Stimulated activated naive CD8-positive, alpha-beta T cell treated with anti-CD3 and anti-CD28 coated beads, Interleukin-15, amount 100 ng/mL, for 72 hours (primary cell): ENCODE measurements at regions not wholly inside any gene's neighbourhood (a gene's known extent, or its start where the extent isn't known, plus 50 kb on each side); places are given as distances from the start of the nearest gene placed in this dataset.
"Not testable (repeated sequence)": the region's sequence is repeated elsewhere in the genome, so short reads cannot be mapped to it uniquely, and the experiment has no call there.

Source experiments
- ATAC-seq: fragments of 150-1000 bp; cut with Tn5 transposase; 2 replicates; pipeline ENCODE4 v1.10.0; 2021; ENCODE audit warnings: mild to moderate bottlenecking, moderate library complexity
- DNase-seq, 2 donors: peaks; one replicate each; pipeline ENCODE4 v3.0.0; 2021 to 2022
- H3K27ac Mint-ChIP-seq, 2 donors: one replicate each; pipeline ENCODE4 v1.8.0; 2022; ENCODE audit warnings: mild to moderate bottlenecking in 2 of 2, mixed read lengths in 2 of 2, moderate library complexity in 2 of 2
- H3K27me3 Mint-ChIP-seq: one replicate; pipeline ENCODE4 v1.8.0; 2022; ENCODE audit warnings: mixed read lengths
- H3K4me1 Mint-ChIP-seq: one replicate; pipeline ENCODE4 v1.8.0; 2022; ENCODE audit warnings: mild to moderate bottlenecking, mixed read lengths
- H3K4me3 Mint-ChIP-seq, 2 donors: one replicate each; pipeline ENCODE4 v1.8.0; 2022; ENCODE audit warnings: mild to moderate bottlenecking in 2 of 2, mixed read lengths in 2 of 2, moderate library complexity in 1 of 2
- H3K9me3 Mint-ChIP-seq, 2 donors: one replicate each; pipeline ENCODE4 v1.8.0; 2022; ENCODE audit warnings: mixed read lengths in 2 of 2

DNA sequence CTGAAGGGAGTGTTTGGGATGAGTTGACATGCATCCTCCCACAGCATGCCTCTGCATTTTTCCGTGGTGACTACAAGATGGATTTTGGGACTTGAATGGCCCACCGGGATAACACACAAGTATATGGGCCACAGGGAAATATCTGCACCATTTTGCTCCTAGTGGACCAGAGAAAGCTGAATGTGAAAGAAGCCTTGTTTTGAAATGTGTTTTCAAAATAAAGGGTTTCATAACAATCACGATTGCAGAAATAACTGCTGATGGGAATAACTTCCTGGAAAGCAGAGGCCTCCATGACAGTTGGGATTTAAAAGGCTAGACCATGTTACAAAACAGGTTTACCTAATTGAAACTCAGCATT is 77.5 kb upstream of the PRR23C start:
- H3K9me3 Mint-ChIP-seq, result no peaks in the 10 kb centered on the region
- no peak overlapping the region for H3K27ac Mint-ChIP-seq
- ATAC-seq (no peak), DNase-seq (no peak)
- H3K4me1 Mint-ChIP-seq, result no peaks in the 10 kb centered on the region
- H3K4me3 Mint-ChIP-seq, result no peak overlapping the region
- H3K27me3 Mint-ChIP-seq, result no peaks in the 10 kb centered on the region

DNA sequence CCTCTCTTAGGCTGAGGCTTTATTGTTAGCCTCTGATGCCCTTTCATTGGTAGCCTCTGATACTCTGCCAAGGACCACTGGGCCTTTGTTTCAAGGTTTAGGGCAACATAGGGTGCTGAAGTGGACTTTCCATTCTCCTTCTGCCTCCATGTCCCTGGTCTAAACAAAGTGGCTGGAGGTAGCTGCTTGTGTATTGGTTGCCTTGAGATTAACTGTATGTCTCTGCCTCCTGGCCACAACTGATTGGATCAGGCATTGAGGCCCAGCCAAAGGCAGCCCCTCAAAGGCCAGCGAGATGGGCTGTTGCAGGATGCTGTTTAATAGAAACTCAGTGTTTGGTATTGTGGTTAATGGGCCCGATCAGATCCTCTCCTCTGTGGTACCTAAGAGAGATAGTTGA is 77.9 kb upstream of the PRR23C start:
- H3K4me1 Mint-ChIP-seq, result no peaks in the 10 kb centered on the region
- no peak overlapping the region for H3K27ac Mint-ChIP-seq
- no peak for DNase-seq
- H3K9me3 Mint-ChIP-seq, result no peaks in the 10 kb centered on the region
- no peak for ATAC-seq
- no peaks in the 10 kb centered on the region for H3K27me3 Mint-ChIP-seq
- no peak overlapping the region for H3K4me3 Mint-ChIP-seq

GRCh38 chr3:139123377-139124095 is 78.8 kb upstream of the PRR23C start:
- peaks cover 4% of the 10 kb centered on the region for H3K27me3 Mint-ChIP-seq
- H3K4me3 Mint-ChIP-seq, result no peak overlapping the region
- H3K4me1 Mint-ChIP-seq, result no peaks in the 10 kb centered on the region
- no peak for ATAC-seq
- H3K27ac Mint-ChIP-seq, result no peak overlapping the region
- no peaks in the 10 kb centered on the region for H3K9me3 Mint-ChIP-seq
- no peak for DNase-seq

DNA sequence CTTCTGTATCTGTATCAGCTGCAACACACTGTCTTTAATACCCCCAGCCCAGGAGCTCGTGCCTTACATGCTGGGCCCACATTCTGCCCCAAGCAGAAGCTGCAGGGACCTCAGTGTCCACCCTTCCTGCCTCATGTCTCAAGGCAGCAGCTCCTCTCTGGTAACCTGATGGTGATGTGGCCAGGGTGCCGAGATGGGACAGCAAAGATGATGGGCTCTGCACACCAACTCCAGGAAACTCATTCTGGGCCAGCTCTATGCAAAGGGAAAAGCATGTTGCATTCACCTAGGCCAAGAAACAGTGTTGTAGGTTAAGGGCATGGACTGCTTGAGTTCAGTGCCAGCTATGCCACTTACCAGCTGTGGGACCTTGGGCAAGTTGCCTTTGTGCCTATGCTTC is 79.5 kb upstream of the PRR23C start:
- DNase-seq, result no peak
- H3K4me1 Mint-ChIP-seq, result no peaks in the 10 kb centered on the region
- no peaks in the 10 kb centered on the region for H3K9me3 Mint-ChIP-seq
- H3K4me3 Mint-ChIP-seq, result no peak overlapping the region
- H3K27ac Mint-ChIP-seq, result no peak overlapping the region
- ATAC-seq, result no peak
- H3K27me3 Mint-ChIP-seq, result peaks cover 11% of the 10 kb centered on the region

GRCh38 chr3:139127101-139127500 is 82.4 kb upstream of the PRR23C start:
- DNase-seq (no peak), ATAC-seq (no peak)
- H3K4me3 Mint-ChIP-seq, result no peak overlapping the region

GRCh38 chr3:139127629-139128028 is 82.9 kb upstream of the PRR23C start:
- H3K4me1 Mint-ChIP-seq, result not testable (repeated sequence)
- peaks cover 11% of the 10 kb centered on the region for H3K27me3 Mint-ChIP-seq

More at GRCh38 chr3:139127101-139127500, 82.4 kb upstream of the PRR23C start:
- Mint-ChIP-seq H3K27ac (peak overlapping the region in 1 of 2 donors; percentile 55), H3K9me3 (no peaks in the 10 kb centered on the region), H3K27me3 (peaks cover 11% of the 10 kb centered on the region), H3K4me1 (peaks cover 5% of the 10 kb centered on the region)

DNA sequence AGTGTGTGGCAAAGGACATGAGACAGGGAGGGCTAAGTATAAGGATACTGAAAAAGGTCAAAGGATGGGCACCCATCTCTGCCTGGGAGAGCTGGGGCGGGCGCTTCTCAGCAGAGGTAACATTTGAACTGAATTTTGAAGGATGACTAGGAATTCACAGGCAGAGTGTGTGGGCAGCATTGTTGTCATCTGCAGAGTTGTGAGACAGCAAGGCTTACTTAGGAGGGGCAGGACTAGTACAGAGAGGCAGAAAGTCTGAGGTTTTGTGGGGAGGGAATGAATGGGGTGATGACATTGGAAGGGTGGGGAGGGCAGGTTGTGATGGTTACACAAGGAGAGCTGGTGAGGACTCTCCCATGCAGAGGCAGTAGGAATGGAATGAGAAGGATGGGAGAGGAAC is 84.1 kb upstream of the PRR23C start:
- peaks cover 5% of the 10 kb centered on the region for H3K4me1 Mint-ChIP-seq
- H3K9me3 Mint-ChIP-seq, result no peaks in the 10 kb centered on the region
- peak overlapping the region in 1 of 2 donors; percentile 36 for H3K27ac Mint-ChIP-seq
- peaks cover 11% of the 10 kb centered on the region for H3K27me3 Mint-ChIP-seq
- ATAC-seq, result no peak
- no peak overlapping the region for H3K4me3 Mint-ChIP-seq
- no peak for DNase-seq

More at GRCh38 chr3:139127629-139128028, 82.9 kb upstream of the PRR23C start:
- ATAC-seq, H3K9me3 Mint-ChIP-seq, H3K27ac Mint-ChIP-seq, H3K4me3 Mint-ChIP-seq, DNase-seq: not testable (repeated sequence)

DNA sequence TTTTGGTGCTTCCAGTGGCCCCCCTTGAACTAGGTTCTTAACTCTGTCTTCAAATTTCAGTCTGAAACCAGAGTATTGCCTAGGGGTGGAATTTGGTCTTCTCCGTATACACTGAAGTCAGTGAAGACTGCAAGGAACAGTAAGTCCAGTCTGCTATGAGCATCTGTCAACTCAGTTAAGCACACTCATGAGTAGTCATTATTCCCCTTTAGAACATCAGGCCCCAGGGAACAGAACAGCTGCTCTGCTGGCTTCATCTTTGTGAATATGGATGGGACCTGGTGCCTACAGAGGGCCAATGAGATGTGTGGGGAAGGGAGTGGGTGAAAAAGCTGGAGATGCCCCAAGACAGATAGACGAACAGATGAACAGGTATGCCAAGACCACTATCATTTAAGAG is 85.2 kb upstream of the PRR23C start:
- DNase-seq (no peak), ATAC-seq (no peak)

DNA sequence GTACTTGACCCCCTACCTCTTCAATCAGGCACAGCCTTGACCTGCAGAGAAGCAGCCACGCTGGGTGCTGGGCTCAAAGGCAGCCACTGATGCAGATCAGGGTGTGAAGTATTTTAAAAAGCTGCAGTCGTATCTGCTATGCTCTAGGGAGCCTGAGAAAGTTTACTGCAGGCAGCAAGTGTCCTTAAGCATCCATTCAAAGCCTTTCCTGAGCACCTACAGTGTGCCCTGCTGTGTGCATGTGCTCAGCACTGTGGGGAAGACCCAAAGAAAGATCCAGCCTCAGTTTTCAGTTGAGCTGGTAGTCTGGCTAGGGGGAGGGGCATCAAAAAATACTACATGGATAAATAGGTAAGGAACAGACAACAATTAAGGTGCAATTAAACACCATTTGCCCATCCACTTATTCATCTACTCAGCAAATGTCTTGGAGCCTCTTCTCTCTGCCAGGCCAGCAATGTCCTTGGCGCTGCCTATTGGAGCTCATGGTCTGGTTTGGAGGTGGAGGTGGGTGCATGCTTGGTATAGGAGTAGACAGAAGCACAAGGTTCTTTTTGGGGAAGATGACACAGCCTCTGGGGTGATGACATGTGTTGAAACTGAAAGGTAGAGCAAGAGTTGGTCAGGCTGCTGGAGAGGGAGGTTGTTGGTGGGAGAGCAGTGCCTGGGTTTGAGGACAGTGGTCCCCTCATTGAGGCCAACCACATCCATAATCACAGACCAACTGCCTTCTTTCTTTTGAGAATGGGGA is 85.9 kb upstream of the PRR23C start:
- H3K4me1 Mint-ChIP-seq, result peaks cover 5% of the 10 kb centered on the region
- peak overlapping the region in 1 of 2 donors; percentile 95 for H3K27ac Mint-ChIP-seq
- ATAC-seq (peak; percentile 65), DNase-seq (no peak)
- H3K27me3 Mint-ChIP-seq, result peaks cover 11% of the 10 kb centered on the region
- no peaks in the 10 kb centered on the region for H3K9me3 Mint-ChIP-seq
- H3K4me3 Mint-ChIP-seq, result no peak overlapping the region

More for the DNA sequence above, 85.2 kb upstream of the PRR23C start:
- Mint-ChIP-seq H3K4me3 (no peak overlapping the region), H3K9me3 (no peaks in the 10 kb centered on the region), H3K27me3 (peaks cover 11% of the 10 kb centered on the region), H3K4me1 (peaks cover 5% of the 10 kb centered on the region), H3K27ac (no peak overlapping the region)

- Mint-ChIP-seq H3K9me3 (no peaks in the 10 kb centered on the region), H3K4me3 (no peak overlapping the region), H3K27me3 (peaks cover 11% of the 10 kb centered on the region), H3K4me1 (peaks cover 5% of the 10 kb centered on the region), H3K27ac (peak overlapping the region in 1 of 2 donors; percentile 4)
- DNase-seq (no peak), ATAC-seq (no peak)
Observed at GRCh38 chr3:139131951-139132350, 87.3 kb upstream of the PRR23C start.

DNA sequence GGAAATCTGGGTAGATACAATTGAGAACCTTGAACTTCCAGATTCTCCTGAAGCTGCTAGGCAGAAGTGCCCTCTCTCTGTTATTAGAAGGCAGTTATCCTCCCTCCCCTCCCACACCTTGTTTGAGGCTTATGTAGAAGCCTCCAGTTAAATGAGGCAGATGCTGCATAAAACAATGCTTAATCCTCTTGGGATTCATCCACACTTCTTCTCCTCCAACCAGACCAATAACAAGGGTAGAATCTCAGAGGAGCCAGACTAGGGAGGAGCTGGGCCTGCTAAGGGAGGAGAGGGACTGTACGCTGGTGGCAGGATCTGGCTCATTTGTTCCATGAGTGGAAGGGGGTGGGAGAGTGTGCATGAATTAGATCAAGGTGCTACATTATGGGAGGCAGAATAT is 88.3 kb upstream of the PRR23C start:
- ATAC-seq (no peak), DNase-seq (no peak)
- peaks cover 11% of the 10 kb centered on the region for H3K27me3 Mint-ChIP-seq
- no peaks in the 10 kb centered on the region for H3K9me3 Mint-ChIP-seq
- H3K4me3 Mint-ChIP-seq, result no peak overlapping the region
- no peak overlapping the region for H3K27ac Mint-ChIP-seq
- peaks cover 5% of the 10 kb centered on the region for H3K4me1 Mint-ChIP-seq

DNA sequence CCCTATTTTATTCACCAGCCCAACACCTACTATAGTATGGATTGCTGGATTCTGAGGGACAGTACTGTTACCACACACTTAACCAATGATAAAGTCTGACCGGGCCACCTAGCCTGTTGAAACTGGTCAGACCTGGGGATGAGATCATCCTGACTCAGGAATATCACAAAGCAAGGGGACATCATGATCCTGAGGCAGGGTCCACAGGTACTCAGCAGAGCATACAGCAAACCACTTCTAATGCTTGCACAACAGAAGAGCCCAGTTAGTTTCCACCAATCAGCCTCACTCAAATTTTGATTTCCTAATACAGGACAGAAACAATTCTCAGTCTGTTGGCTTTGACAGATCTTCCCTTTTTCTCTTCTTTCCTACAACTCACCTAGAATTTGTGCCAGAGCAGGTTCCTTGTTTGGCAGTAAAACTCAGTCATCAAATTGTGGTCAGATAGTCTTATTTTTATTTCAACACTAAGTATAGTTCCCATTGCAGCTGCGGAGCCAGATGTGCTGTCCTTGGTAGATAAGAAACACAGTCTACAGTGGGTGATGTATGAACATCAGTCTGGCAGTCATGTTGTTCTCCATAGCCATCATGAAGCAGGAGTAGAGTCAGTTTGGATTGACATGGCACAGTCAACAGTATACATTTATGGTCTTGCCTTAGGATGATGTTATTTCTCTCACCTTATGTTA is 90.1 kb upstream of the PRR23C start:
- H3K4me3 Mint-ChIP-seq, result no peak overlapping the region
- H3K9me3 Mint-ChIP-seq, result no peaks in the 10 kb centered on the region
- H3K27me3 Mint-ChIP-seq, result no peaks in the 10 kb centered on the region
- no peak for DNase-seq
- no peak overlapping the region for H3K27ac Mint-ChIP-seq
- peaks cover 5% of the 10 kb centered on the region for H3K4me1 Mint-ChIP-seq
- no peak for ATAC-seq

GRCh38 chr3:139135657-139136056 is 91.0 kb upstream of the PRR23C start:
- Mint-ChIP-seq H3K27ac (no peak overlapping the region), H3K4me3 (no peak overlapping the region), H3K4me1 (peaks cover 3% of the 10 kb centered on the region), H3K27me3 (no peaks in the 10 kb centered on the region), H3K9me3 (no peaks in the 10 kb centered on the region)
- ATAC-seq (no peak), DNase-seq (no peak)

GRCh38 chr3:139136469-139137202 is 91.9 kb upstream of the PRR23C start:
- H3K27me3 Mint-ChIP-seq, result no peaks in the 10 kb centered on the region
- no peaks in the 10 kb centered on the region for H3K4me1 Mint-ChIP-seq
- H3K27ac Mint-ChIP-seq, result no peak overlapping the region
- no peak overlapping the region for H3K4me3 Mint-ChIP-seq
- ATAC-seq (no peak), DNase-seq (no peak)
- H3K9me3 Mint-ChIP-seq, result no peaks in the 10 kb centered on the region

GRCh38 chr3:139140553-139140952 is 95.9 kb upstream of the PRR23C start:
- H3K9me3 Mint-ChIP-seq, result no peaks in the 10 kb centered on the region
- DNase-seq, result no peak
- no peaks in the 10 kb centered on the region for H3K4me1 Mint-ChIP-seq
- no peak for ATAC-seq
- no peaks in the 10 kb centered on the region for H3K27me3 Mint-ChIP-seq
- H3K4me3 Mint-ChIP-seq, result no peak overlapping the region
- no peak overlapping the region for H3K27ac Mint-ChIP-seq
